ENCODE measurements at regions not wholly inside any gene's neighbourhood (a gene's known extent, or its start where the extent isn't known, plus 50 kb on each side); places are given as distances from the start of the nearest gene placed in this dataset.

DNA sequence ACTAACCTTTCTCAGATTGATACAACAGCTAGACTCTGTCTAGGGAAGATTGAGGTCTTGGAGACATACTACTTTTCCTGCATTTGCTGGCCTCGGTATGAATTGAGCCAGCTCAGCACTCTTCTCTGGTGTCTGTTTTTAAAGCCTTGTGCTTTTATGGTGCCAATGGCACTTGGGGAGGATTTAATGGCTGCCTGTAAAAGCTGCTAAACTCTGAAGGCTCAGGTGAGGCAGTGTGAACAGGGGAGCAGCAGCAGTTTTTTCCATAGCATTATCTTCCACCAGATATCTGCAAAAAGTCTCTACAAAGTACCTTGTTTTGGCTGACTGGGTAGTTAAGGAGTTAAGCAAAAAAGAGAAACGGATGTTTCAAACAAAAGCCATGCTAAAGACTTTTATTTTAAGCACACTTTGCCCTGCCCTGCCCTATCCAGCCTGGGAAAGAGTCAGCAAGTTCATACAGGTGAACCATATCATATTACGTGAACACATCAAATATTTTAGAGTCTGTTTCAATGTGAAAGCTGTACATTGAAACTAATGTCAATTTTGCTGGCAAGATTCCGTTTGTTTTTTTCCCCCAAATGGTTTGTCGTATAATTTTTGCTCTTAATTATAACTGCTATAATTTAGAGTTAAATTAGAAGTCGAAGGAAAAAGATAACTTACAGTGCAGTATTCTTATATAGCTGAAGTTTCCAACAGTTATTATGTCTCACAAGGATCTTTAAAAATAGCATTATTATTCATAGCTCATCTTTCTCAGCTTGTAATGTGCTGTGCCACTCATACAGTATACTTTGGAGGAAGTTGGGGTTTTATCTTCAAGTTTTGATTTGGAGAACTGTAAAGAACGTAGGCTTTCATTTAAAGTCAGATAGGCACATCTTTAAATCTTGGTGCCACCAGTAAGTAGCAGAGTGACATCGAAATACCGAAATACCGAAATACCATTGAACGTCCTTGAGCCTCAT is 424.1 kb upstream of the CD180 start:
- H3K27me3 Mint-ChIP-seq: peaks cover 1% of the 10 kb centered on the region
- no peaks in the 10 kb centered on the region for H3K36me3 Mint-ChIP-seq (ENCODE audit: low read depth)
- no peak for DNase-seq
- H3K9me3 Mint-ChIP-seq: no peaks in the 10 kb centered on the region
- intact Hi-C loops (cut with micrococcal nuclease): no loop called here
- no peak overlapping the region for H3K27ac Mint-ChIP-seq
- H3K4me1 Mint-ChIP-seq: no peaks in the 10 kb centered on the region
- H3K4me3 Mint-ChIP-seq: no peak overlapping the region

DNA sequence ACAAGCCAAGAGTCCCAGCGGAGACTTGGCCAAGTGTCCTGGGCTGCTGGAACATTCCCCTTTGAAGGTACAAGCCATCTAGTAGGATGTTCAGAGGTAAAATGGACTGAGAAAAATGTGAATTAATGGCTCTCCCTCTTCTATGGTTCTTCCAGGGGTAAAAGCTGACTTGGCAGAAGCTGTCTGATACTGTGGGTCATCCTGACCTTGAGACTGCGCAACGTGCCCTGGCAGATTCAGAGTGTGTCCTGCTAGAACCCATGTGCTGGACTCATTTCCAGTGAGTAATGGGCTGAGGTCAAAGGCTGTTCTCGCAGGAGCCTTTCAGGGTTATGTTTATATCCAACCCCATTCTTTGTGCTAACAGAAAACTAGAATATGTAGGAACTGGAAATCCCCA is 423.0 kb upstream of the CD180 start:
- Mint-ChIP-seq H3K27ac (no peak overlapping the region), H3K4me1 (no peaks in the 10 kb centered on the region), H3K4me3 (no peak overlapping the region), H3K9me3 (no peaks in the 10 kb centered on the region), H3K27me3 (peaks cover 1% of the 10 kb centered on the region), H3K36me3 (ENCODE audit: low read depth) (no peaks in the 10 kb centered on the region)
- intact Hi-C loops (cut with micrococcal nuclease): no loop called here
- DNase-seq: no peak

- no peak for DNase-seq
- Mint-ChIP-seq H3K27ac (no peak overlapping the region), H3K4me3 (no peak overlapping the region), H3K36me3 (ENCODE audit: low read depth) (no peaks in the 10 kb centered on the region), H3K27me3 (peaks cover 1% of the 10 kb centered on the region), H3K4me1 (no peaks in the 10 kb centered on the region), H3K9me3 (no peaks in the 10 kb centered on the region)
- intact Hi-C loops (cut with micrococcal nuclease): no loop called here
Observed at GRCh38 chr5:67619235-67619634, 422.6 kb upstream of the CD180 start.

DNA sequence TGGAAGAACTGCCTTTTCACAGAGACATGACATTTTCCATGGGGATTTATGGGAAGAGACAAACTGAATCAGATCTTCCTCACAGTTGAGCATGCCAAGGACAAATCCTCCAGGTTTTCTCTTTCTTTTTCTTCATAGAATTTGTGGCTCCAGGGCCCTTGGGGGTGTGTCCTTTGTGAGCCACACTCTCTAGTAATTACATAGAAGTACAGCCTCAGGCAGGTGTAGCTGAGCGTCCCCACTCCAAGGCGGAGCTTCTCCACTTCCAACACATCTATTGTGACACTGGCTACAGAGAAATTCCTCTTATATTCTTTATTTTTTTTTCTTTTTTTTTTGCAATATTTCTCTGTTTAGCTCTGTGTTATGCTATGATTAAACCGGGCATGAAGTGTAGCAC is 420.5 kb upstream of the CD180 start:
- no peaks in the 10 kb centered on the region for H3K4me1 Mint-ChIP-seq
- no peak for DNase-seq

GRCh38 chr5:67612961-67613360 is 416.4 kb upstream of the CD180 start:
- H3K27ac Mint-ChIP-seq: no peak overlapping the region
- intact Hi-C loops (cut with micrococcal nuclease): no loop called here

More for the DNA sequence above, 420.5 kb upstream of the CD180 start:
- peaks cover 2% of the 10 kb centered on the region for H3K27me3 Mint-ChIP-seq
- no peaks in the 10 kb centered on the region for H3K36me3 Mint-ChIP-seq (ENCODE audit: low read depth)
- H3K27ac Mint-ChIP-seq: no peak overlapping the region
- H3K4me3 Mint-ChIP-seq: no peak overlapping the region
- intact Hi-C loops (cut with micrococcal nuclease): no loop called here
- H3K9me3 Mint-ChIP-seq: no peaks in the 10 kb centered on the region

GRCh38 chr5:67610186-67610912 is 413.8 kb upstream of the CD180 start:
- no peak overlapping the region for H3K4me3 Mint-ChIP-seq
- peaks cover 4% of the 10 kb centered on the region for H3K27me3 Mint-ChIP-seq
- intact Hi-C loops (cut with micrococcal nuclease): no loop called here
- no peaks in the 10 kb centered on the region for H3K36me3 Mint-ChIP-seq (ENCODE audit: low read depth)
- no peaks in the 10 kb centered on the region for H3K4me1 Mint-ChIP-seq
- peaks cover 2% of the 10 kb centered on the region for H3K9me3 Mint-ChIP-seq
- no peak overlapping the region for H3K27ac Mint-ChIP-seq
- DNase-seq: no peak

More at GRCh38 chr5:67612961-67613360, 416.4 kb upstream of the CD180 start:
- H3K36me3 Mint-ChIP-seq (ENCODE audit: low read depth): no peaks in the 10 kb centered on the region
- no peaks in the 10 kb centered on the region for H3K9me3 Mint-ChIP-seq
- DNase-seq: no peak
- H3K4me3 Mint-ChIP-seq: no peak overlapping the region
- no peaks in the 10 kb centered on the region for H3K4me1 Mint-ChIP-seq
- peaks cover 4% of the 10 kb centered on the region for H3K27me3 Mint-ChIP-seq

DNA sequence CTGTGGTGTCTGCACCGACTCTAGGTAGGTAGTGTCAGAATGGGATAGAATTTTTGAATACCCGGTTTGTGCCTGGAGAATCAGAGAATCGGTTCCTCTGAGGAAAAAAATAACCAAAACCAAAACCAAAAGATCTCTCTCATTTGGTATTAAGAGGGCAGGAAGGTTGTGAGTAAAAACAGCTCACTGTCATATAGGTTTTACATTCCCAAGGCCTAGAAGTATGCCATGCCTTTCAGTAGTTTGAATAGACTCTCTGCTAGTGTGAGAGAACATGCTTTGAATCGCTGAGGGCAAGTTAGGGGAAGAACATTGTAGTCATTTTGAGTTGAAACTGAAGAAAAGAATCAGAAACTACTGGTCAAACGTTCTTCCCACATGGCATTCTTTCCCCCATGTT is 411.4 kb upstream of the CD180 start:
- no peaks in the 10 kb centered on the region for H3K36me3 Mint-ChIP-seq (ENCODE audit: low read depth)
- DNase-seq: no peak
- no peak overlapping the region for H3K4me3 Mint-ChIP-seq
- no peaks in the 10 kb centered on the region for H3K4me1 Mint-ChIP-seq
- H3K27me3 Mint-ChIP-seq: peaks cover 4% of the 10 kb centered on the region
- H3K27ac Mint-ChIP-seq: no peak overlapping the region
- H3K9me3 Mint-ChIP-seq: peaks cover 3% of the 10 kb centered on the region
- intact Hi-C loops (cut with micrococcal nuclease): no loop called here

- no peaks in the 10 kb centered on the region for H3K4me1 Mint-ChIP-seq
- no peaks in the 10 kb centered on the region for H3K27me3 Mint-ChIP-seq
- no peaks in the 10 kb centered on the region for H3K36me3 Mint-ChIP-seq (ENCODE audit: low read depth)
- no peak overlapping the region for H3K27ac Mint-ChIP-seq
- H3K9me3 Mint-ChIP-seq: peaks cover 4% of the 10 kb centered on the region
- intact Hi-C loops (cut with micrococcal nuclease): no loop called here
- no peak overlapping the region for H3K4me3 Mint-ChIP-seq
- DNase-seq: no peak
Observed at GRCh38 chr5:67606586-67606947, 410.0 kb upstream of the CD180 start.

GRCh38 chr5:67605730-67606585 is 409.4 kb upstream of the CD180 start:
- intact Hi-C loops (cut with micrococcal nuclease): no loop called here
- H3K4me1 Mint-ChIP-seq: no peaks in the 10 kb centered on the region
- no peak overlapping the region for H3K27ac Mint-ChIP-seq
- H3K36me3 Mint-ChIP-seq (ENCODE audit: low read depth): no peaks in the 10 kb centered on the region
- no peak for DNase-seq
- no peak overlapping the region for H3K4me3 Mint-ChIP-seq
- H3K9me3 Mint-ChIP-seq: peaks cover 8% of the 10 kb centered on the region
- no peaks in the 10 kb centered on the region for H3K27me3 Mint-ChIP-seq

DNA sequence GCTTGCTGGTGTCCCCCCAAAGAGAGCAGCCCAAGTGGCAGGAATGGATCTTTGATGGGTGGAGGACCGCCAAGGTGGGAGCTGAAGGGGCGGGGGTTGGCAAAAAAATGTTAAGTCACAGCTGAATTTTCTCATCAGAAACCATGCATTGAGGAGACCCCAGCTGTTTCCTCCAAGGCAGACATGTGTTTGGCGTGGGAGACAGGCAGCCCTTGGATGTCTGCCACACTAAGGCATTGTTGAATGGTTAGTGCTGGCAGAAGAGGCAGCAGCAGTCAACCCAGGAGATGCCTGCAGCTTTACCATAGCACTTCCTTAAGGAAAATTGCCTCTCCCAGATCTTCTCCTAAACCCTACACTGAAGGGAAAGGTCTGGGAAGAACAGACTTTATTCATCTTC is 394.9 kb upstream of the CD180 start:
- Mint-ChIP-seq H3K27ac (no peak overlapping the region), H3K27me3 (peaks cover 1% of the 10 kb centered on the region), H3K4me3 (no peak overlapping the region), H3K4me1 (no peaks in the 10 kb centered on the region), H3K36me3 (ENCODE audit: low read depth) (no peaks in the 10 kb centered on the region), H3K9me3 (peaks cover 4% of the 10 kb centered on the region)
- intact Hi-C loops (cut with micrococcal nuclease): no loop called here
- DNase-seq: no peak

DNA sequence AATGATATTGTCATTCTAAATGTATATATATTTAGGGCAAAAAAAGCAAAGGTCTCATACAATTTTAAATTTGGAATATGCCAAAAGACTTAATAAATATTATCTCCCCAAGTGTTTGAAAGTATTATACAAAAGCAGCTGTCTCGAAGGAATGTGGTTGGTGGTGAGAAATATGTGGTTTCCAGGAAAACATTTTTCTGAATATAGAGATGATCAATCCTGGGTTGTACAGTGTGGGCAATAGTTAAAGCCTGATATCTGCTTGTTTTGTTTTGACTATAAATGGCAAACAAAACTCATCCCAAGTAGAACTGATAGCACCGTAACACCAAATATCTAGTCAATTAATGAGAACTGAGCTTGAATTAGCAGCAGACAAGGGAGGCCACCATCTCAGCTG is 391.8 kb upstream of the CD180 start:
- Mint-ChIP-seq H3K27me3 (peaks cover 4% of the 10 kb centered on the region), H3K36me3 (ENCODE audit: low read depth) (no peaks in the 10 kb centered on the region), H3K27ac (no peak overlapping the region), H3K4me3 (no peak overlapping the region), H3K4me1 (no peaks in the 10 kb centered on the region), H3K9me3 (peaks cover 8% of the 10 kb centered on the region)
- intact Hi-C loops (cut with micrococcal nuclease): no loop called here
- no peak for DNase-seq

DNA sequence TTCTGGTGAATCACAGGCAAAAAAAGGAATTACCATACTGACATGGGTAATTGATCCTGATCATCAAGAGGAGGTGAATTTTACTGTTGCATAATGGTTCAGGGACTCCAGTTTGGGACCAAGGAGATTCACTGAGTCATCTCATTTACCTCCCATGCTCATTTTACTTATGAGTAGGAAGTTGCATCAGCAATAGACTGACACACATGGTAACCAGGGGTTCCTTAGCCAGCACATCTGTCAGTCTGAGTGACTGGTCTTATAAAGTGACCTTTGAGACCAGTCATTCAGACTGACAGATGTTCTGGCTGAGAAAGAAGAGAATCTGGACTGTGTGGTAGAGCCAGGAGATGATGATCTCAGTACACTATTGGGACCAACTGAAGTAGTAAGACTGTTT is 384.6 kb upstream of the CD180 start:
- H3K27me3 Mint-ChIP-seq: peaks cover 3% of the 10 kb centered on the region
- intact Hi-C loops (cut with micrococcal nuclease): no loop called here
- no peak overlapping the region for H3K4me3 Mint-ChIP-seq
- no peak overlapping the region for H3K27ac Mint-ChIP-seq
- peaks cover 4% of the 10 kb centered on the region for H3K9me3 Mint-ChIP-seq
- H3K36me3 Mint-ChIP-seq (ENCODE audit: low read depth): no peaks in the 10 kb centered on the region
- H3K4me1 Mint-ChIP-seq: no peaks in the 10 kb centered on the region
- no peak for DNase-seq

- Mint-ChIP-seq H3K4me3 (no peak overlapping the region), H3K27ac (no peak overlapping the region), H3K4me1 (no peaks in the 10 kb centered on the region), H3K36me3 (ENCODE audit: low read depth) (no peaks in the 10 kb centered on the region), H3K27me3 (peaks cover 4% of the 10 kb centered on the region), H3K9me3 (peaks cover 16% of the 10 kb centered on the region)
- no peak for DNase-seq
- intact Hi-C loops (cut with micrococcal nuclease): no loop called here
Observed at GRCh38 chr5:67578011-67578410, 381.4 kb upstream of the CD180 start.

DNA sequence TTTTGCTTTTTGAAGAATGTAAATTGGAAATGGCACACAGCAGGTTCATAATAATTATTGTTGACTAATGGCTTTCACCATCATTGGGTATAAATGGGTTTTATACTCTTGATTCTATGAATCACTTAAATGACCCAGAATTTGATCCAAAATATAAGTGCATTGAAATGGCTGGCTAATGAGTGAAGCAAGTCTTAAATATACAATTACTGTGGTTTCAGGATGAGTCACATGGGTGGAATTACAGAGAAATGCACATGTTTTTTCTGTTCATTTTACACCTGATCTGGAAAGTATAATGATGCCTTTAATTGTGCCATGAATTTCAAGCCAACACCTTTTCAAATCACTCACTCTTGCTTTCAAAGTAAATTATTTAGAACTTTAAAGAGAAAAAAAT is 380.8 kb upstream of the CD180 start:
- Mint-ChIP-seq H3K9me3 (peaks cover 18% of the 10 kb centered on the region), H3K27me3 (peaks cover 5% of the 10 kb centered on the region), H3K4me3 (no peak overlapping the region), H3K4me1 (no peaks in the 10 kb centered on the region), H3K36me3 (ENCODE audit: low read depth) (no peaks in the 10 kb centered on the region), H3K27ac (no peak overlapping the region)
- intact Hi-C loops (cut with micrococcal nuclease): no loop called here
- DNase-seq: no peak
